HepG2 (cell line): ENCODE measurements at regions not wholly inside any gene's neighbourhood (a gene's known extent, or its start where the extent isn't known, plus 50 kb on each side); places are given as distances from the start of the nearest gene placed in this dataset.

Experiments
- ATAC-seq: fragments of 200-7000 bp; cut with Tn5 transposase; 3 replicates; pipeline ENCODE4 v1.9.1; 2020; ENCODE audit warnings: mild to moderate bottlenecking, moderate library complexity
- BruUV-seq: library from RNA; stranded (reverse); fragments of 400-500 nt; replicated peaks from 2 replicates; lab custom pipeline; 2021; lab: Mats Ljungman, UMichigan
- CTCF ChIA-PET: fragments of 300-600 bp; formaldehyde crosslinking; extraction: SDS; loops from one replicate; lab custom pipeline; 2021; ENCODE audit warnings: low total read pairs, inconsistent platforms, low intra/inter-chr PET ratio; lab: Yijun Ruan, JAX
- POLR2A ChIA-PET: fragments of 350-600 bp; sonication (Branson Sonifier 250); formaldehyde crosslinking; loops from one replicate; lab custom pipeline; 2020; ENCODE audit warnings: antibody characterized with exemption, inconsistent platforms; lab: Yijun Ruan, JAX
- DNase-seq: peaks from one replicate; pipeline ENCODE4 v3.0.0-alpha.2; 2015; ENCODE audit warnings: low spot score
- FAIRE-seq: peaks from 3 replicates; lab custom pipeline; 2011; peaks lifted over from hg19 to GRCh38; lab: Jason Lieb, UNC
- H2AFZ ChIP-seq: one replicate; pipeline ENCODE4 v1.6.1; 2011; ENCODE audit warnings: low read length, inconsistent platforms
- H3K27ac ChIP-seq: fragments of 300-600 bp; 3 replicates; pipeline ENCODE4 v1.8.0; 2011; ENCODE audit warnings: mixed run types, mild to moderate bottlenecking, mixed read lengths, low read length, inconsistent platforms; ENCODE audit not compliant: insufficient read depth; ENCODE audit errors: extremely low read length
- H3K27me3 ChIP-seq, 2 experiments: fragments of 200-600 bp in 1 of 2; 2 replicates in 1 of 2; 3 replicates in 1 of 2; pipeline versions ENCODE4 v1.6.0 to v1.8.0; 2011; ENCODE audit warnings: low read length in 2 of 2, mild to moderate bottlenecking in 2 of 2, moderate library complexity in 2 of 2, inconsistent platforms in 1 of 2; ENCODE audit not compliant: insufficient read depth in 2 of 2, control insufficient read depth in 1 of 2
- H3K36me3 ChIP-seq, 2 experiments: fragments of 200-600 bp in 1 of 2; replicated peaks in 1 of 2; 2 replicates in 1 of 2; 3 replicates in 1 of 2; pipeline versions ENCODE4 v1.5.1 to v1.8.0; 2011; ENCODE audit warnings: low read length in 2 of 2, inconsistent platforms in 1 of 2; ENCODE audit not compliant: insufficient read depth in 2 of 2, control insufficient read depth in 1 of 2
- H3K4me1 ChIP-seq: 2 replicates; pipeline ENCODE4 v1.5.1; 2012; ENCODE audit warnings: low read length, inconsistent platforms; ENCODE audit not compliant: insufficient read depth
- H3K4me2 ChIP-seq: 2 replicates; pipeline ENCODE4 v1.6.0; 2011; ENCODE audit warnings: low read depth, low read length, inconsistent platforms
- H3K4me3 ChIP-seq, 3 experiments: fragments of 200-600 bp in 1 of 3; sonication (generic), shearing (Covaris generic) in 1 of 3; replicated peaks in 1 of 3; 2 replicates each; pipeline ENCODE4 v1.5.1; 2011 to 2016; ENCODE audit warnings: low read length in 3 of 3, inconsistent platforms in 2 of 3, low read depth in 2 of 3, mild to moderate bottlenecking in 2 of 3, control low read depth in 1 of 3, mixed read lengths in 1 of 3; ENCODE audit not compliant: insufficient read depth in 1 of 3
- H3K79me2 ChIP-seq: one replicate; pipeline ENCODE4 v1.6.1; 2011; ENCODE audit warnings: low read length, inconsistent platforms; ENCODE audit not compliant: insufficient read depth
- H3K9ac ChIP-seq: 2 replicates; pipeline ENCODE4 v1.6.0; 2011; ENCODE audit warnings: mild to moderate bottlenecking, low read depth, low read length, inconsistent platforms; ENCODE audit not compliant: insufficient read depth
- H3K9me3 ChIP-seq: 2 replicates; pipeline ENCODE4 v1.5.1; 2012; ENCODE audit warnings: mild to moderate bottlenecking, low read length
- H4K20me1 ChIP-seq: 2 replicates; pipeline ENCODE4 v1.6.0; 2011; ENCODE audit warnings: inconsistent platforms, mild to moderate bottlenecking, low read length, moderate library complexity; ENCODE audit not compliant: insufficient read depth
- ISL2 ChIP-seq: sonication (generic); formaldehyde crosslinking; IDR thresholded peaks from 2 replicates; pipeline ENCODE4 v1.5.0; 2020; ENCODE audit warnings: missing genetic modification reagents
- KAT7 ChIP-seq: IDR thresholded peaks from 2 replicates; pipeline ENCODE4 v1.6.1; 2018; ENCODE audit warnings: borderline replicate concordance, missing compliant biosample characterization
- NR2C2 ChIP-seq: sonication (generic); formaldehyde crosslinking; IDR thresholded peaks from 2 replicates; pipeline ENCODE4 v1.4.0; 2020; ENCODE audit warnings: missing genetic modification reagents, mild to moderate bottlenecking, moderate library complexity, borderline replicate concordance
- PLRG1 ChIP-seq: fragments of 450-650 bp; conservative IDR thresholded peaks from 2 replicates; pipeline ENCODE4 v1.6.1; 2016
- ZFX ChIP-seq: sonication (generic); formaldehyde crosslinking; IDR thresholded peaks from 2 replicates; pipeline ENCODE4 v1.4.0; 2020; ENCODE audit warnings: mild to moderate bottlenecking, low read depth, missing genetic modification reagents, moderate library complexity
- ZNF274 ChIP-seq: sonication (generic); formaldehyde crosslinking; IDR thresholded peaks from 2 replicates; pipeline ENCODE4 v1.5.1; 2020; ENCODE audit warnings: mild to moderate bottlenecking, missing genetic modification reagents
- ZNF629 ChIP-seq: sonication (generic); formaldehyde crosslinking; conservative IDR thresholded peaks from 2 replicates; pipeline ENCODE4 v1.5.0; 2020; ENCODE audit warnings: missing genetic modification reagents
- WGBS: methylation state at CpG from one replicate; pipeline ENCODE4 v1.1.6; 2017; ENCODE audit warnings: low lambda C conversion rate; 5-methylcytosine and 5-hydroxymethylcytosine counted together
- in situ Hi-C: cut with HindIII; loops from 2 replicates; pipeline ENCODE4 v1.10.0; 2017; ENCODE audit warnings: low pct_unique_long_range_greater_than_20kb; ENCODE audit not compliant: extremely low pct_ligation_motif_present
- intact Hi-C: fragments of 100-400 bp; cut with micrococcal nuclease; formaldehyde crosslinking; loops from one replicate; pipeline ENCODE4 v1.10.0; 2022; ENCODE audit not compliant: unreplicated experiment
- TF ChIP-seq, protein P1 (sequence below): sonication (generic); formaldehyde crosslinking; IDR thresholded peaks from 2 replicates; pipeline ENCODE4 v1.4.0; 2020; ENCODE audit warnings: missing genetic modification reagents, low read depth, mild to moderate bottlenecking, borderline replicate concordance
- TF ChIP-seq, protein P2 (sequence below): sonication (generic); formaldehyde crosslinking; IDR thresholded peaks from 2 replicates; pipeline ENCODE4 v1.8.0; 2022; ENCODE audit warnings: low read depth, missing genetic modification reagents
- TF ChIP-seq, protein P3 (sequence below): IDR thresholded peaks from 2 replicates; pipeline ENCODE4 v1.6.1; 2016; ENCODE audit warnings: missing compliant biosample characterization, missing genetic modification reagents, borderline replicate concordance
- TF ChIP-seq, protein P4 (sequence below): IDR thresholded peaks from 2 replicates; pipeline ENCODE4 v1.6.1; 2012; ENCODE audit warnings: low read depth, low read length, improper control_type of control experiment

DNA sequence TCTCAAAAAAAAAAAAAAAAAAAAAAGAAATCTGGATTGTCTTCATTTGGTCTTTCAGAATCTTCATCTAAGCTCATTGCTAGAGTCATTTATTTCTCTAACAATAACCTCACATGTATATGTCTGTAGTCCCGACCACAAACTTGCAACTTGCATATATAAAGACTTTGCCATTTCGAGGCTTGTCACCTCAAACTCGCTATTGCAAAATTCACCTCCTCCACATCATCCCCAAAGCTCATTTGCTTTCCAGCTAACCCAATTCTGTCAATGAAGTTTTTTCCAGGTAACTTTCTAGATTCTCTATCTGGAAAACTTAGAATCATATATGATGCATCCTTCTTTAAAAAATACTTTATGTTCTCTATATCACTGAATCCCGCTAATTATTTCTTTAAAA is 393.2 kb upstream of the ATXN7L3B start:
- no peak overlapping the region for H2AFZ ChIP-seq
- ChIA-PET POLR2A (no interaction called here), CTCF (no interaction called here)
- no peak overlapping the region for H3K9ac ChIP-seq
- in situ Hi-C loops (no loop called here), intact Hi-C loops (no loop called here)
- no peaks in the 10 kb centered on the region for H3K79me2 ChIP-seq
- no peaks in the 10 kb centered on the region for H3K4me1 ChIP-seq
- H3K36me3 ChIP-seq, result no peaks in the 10 kb centered on the region
- TF ChIP-seq PLRG1 (no peak), ISL2 (CRISPR knock-in tag) (no peak), ZNF274 (CRISPR knock-in tag) (no peak), KAT7 (CRISPR knock-in tag) (no peak), ZNF629 (CRISPR knock-in tag) (no peak), NR2C2 (CRISPR knock-in tag) (no peak), ZFX (CRISPR knock-in tag) (no peak)
- TF ChIP-seq, protein P1, sequence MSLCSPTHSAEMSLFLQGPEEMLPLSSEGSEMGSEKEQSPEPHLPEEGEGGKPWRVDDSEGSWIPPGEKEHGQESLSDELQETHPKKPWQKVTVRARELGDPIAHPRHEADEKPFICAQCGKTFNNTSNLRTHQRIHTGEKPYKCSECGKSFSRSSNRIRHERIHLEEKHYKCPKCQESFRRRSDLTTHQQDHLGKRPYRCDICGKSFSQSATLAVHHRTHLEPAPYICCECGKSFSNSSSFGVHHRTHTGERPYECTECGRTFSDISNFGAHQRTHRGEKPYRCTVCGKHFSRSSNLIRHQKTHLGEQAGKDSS (CRISPR knock-in tag), result no peak
- TF ChIP-seq, protein P2, sequence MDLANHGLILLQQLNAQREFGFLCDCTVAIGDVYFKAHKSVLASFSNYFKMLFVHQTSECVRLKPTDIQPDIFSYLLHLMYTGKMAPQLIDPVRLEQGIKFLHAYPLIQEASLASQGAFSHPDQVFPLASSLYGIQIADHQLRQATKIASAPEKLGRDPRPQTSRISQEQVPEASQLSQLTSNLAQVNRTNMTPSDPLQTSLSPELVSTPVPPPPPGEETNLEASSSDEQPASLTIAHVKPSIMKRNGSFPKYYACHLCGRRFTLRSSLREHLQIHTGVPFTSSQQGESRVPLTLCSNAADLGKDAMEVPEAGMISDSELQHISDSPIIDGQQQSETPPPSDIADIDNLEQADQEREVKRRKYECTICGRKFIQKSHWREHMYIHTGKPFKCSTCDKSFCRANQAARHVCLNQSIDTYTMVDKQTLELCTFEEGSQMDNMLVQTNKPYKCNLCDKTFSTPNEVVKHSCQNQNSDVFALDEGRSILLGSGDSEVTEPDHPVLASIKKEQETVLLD (CRISPR knock-in tag), result no peak
- TF ChIP-seq, protein P3, sequence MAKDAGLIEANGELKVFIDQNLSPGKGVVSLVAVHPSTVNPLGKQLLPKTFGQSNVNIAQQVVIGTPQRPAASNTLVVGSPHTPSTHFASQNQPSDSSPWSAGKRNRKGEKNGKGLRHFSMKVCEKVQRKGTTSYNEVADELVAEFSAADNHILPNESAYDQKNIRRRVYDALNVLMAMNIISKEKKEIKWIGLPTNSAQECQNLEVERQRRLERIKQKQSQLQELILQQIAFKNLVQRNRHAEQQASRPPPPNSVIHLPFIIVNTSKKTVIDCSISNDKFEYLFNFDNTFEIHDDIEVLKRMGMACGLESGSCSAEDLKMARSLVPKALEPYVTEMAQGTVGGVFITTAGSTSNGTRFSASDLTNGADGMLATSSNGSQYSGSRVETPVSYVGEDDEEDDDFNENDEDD (CRISPR knock-in tag), result no peak
- TF ChIP-seq, protein P4, sequence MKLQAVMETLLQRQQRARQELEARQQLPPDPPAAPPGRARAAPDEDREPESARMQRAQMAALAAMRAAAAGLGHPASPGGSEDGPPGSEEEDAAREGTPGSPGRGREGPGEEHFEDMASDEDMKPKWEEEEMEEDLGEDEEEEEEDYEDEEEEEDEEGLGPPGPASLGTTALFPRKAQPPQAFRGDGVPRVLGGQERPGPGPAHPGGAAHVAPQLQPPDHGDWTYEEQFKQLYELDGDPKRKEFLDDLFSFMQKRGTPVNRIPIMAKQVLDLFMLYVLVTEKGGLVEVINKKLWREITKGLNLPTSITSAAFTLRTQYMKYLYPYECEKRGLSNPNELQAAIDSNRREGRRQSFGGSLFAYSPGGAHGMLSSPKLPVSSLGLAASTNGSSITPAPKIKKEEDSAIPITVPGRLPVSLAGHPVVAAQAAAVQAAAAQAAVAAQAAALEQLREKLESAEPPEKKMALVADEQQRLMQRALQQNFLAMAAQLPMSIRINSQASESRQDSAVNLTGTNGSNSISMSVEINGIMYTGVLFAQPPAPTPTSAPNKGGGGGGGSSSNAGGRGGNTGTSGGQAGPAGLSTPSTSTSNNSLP, result no peak
- WGBS, result 22% methylated on average over 4 of the region's 4 CpGs
- H3K27ac ChIP-seq, result no peak overlapping the region
- ATAC-seq, result no peak
- no peak overlapping the region for H3K4me2 ChIP-seq
- no peaks in the 10 kb centered on the region for H3K27me3 ChIP-seq
- H3K4me3 ChIP-seq, result no peak overlapping the region
- FAIRE-seq, result no peak
- no TSS peak for BruUV-seq
- no peak for DNase-seq
- H4K20me1 ChIP-seq, result no peaks in the 10 kb centered on the region
- no peaks in the 10 kb centered on the region for H3K9me3 ChIP-seq
